ENCODE measurements at regions not wholly inside any gene's neighbourhood (a gene's known extent, or its start where the extent isn't known, plus 50 kb on each side); places are given as distances from the start of the nearest gene placed in this dataset.
"Not testable (repeated sequence)": the region's sequence is repeated elsewhere in the genome, so short reads cannot be mapped to it uniquely, and the experiment has no call there.

- Mint-ChIP-seq H3K27me3 (peaks cover 49% of the 10 kb centered on the region), H3K27ac (peak overlapping the region; percentile 70), H3K4me1 (peaks cover 6% of the 10 kb centered on the region), H3K36me3 (ENCODE audit: low read depth) (peaks cover 5% of the 10 kb centered on the region), H3K4me3 (peak overlapping the region; percentile 86)
- DNase-seq (peak; percentile 28 to 48 (median 29)), ATAC-seq (peak; percentile 86)
- no peaks in the 10 kb centered on the region for H3K9me3 ChIP-seq (ENCODE audit: control insufficient read depth, low read length, poor library complexity, severe bottlenecking)
Measured at GRCh38 chr20:25987073-25987927, 290.6 kb upstream of the ZNF337 start.

DNA sequence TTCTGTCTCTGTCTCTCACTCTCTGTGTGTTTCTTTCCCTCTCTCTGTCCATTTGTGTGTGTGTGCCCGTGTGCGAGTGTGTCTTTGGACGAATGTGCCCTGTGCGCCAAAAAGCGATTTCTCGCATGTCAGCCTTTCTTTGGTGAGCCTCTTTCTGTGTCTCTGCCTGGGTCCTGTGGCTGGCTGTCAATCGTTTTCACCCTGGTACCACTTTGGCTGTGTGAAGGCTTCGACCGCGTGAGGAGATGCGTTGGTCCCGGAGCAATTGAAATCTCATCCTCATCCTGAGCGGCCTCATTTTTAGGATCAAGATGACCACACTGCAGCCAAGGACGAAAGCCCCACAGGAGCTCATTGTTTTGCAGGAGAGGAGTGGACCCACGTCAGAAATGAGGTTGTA is 288.9 kb upstream of the ZNF337 start:
- H3K9me3 ChIP-seq (ENCODE audit: control insufficient read depth, low read length, poor library complexity, severe bottlenecking): no peaks in the 10 kb centered on the region
- Mint-ChIP-seq H3K36me3 (ENCODE audit: low read depth) (peaks cover 2% of the 10 kb centered on the region), H3K4me1 (peaks cover 6% of the 10 kb centered on the region), H3K27ac (no peak overlapping the region), H3K4me3 (peak overlapping the region; percentile 72), H3K27me3 (peaks cover 38% of the 10 kb centered on the region)
- DNase-seq: no peak
- ATAC-seq: no peak

GRCh38 chr20:25984933-25985332 is 288.3 kb upstream of the ZNF337 start:
- no peak for DNase-seq
- Mint-ChIP-seq H3K4me1 (peaks cover 6% of the 10 kb centered on the region), H3K27me3 (peaks cover 37% of the 10 kb centered on the region), H3K4me3 (no peak overlapping the region), H3K36me3 (ENCODE audit: low read depth) (peaks cover 2% of the 10 kb centered on the region), H3K27ac (no peak overlapping the region)
- H3K9me3 ChIP-seq (ENCODE audit: control insufficient read depth, low read length, poor library complexity, severe bottlenecking): no peaks in the 10 kb centered on the region
- no peak for ATAC-seq

DNA sequence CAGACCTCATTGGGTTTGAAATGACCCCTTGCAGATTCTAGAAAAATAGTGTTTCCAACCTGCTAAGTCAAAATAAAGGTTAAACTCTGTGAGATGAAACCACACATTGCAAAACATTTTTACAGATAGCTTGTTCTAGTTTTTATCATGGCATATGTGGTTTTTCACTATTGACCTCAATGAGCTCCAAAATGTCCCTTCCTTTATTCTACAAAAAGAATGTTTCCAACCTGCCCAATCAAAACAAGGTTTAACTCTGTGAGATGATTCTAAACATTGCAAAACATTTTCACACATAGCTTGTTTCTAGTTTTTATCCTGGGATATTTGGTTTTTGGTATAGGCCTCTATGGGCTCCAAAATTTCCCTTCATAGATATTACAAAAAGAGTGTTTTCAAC is 286.0 kb upstream of the ZNF337 start:
- H3K4me1 Mint-ChIP-seq; DNase-seq; ATAC-seq; H3K9me3 ChIP-seq (ENCODE audit: control insufficient read depth, low read length, poor library complexity, severe bottlenecking); H3K27ac Mint-ChIP-seq; H3K36me3 Mint-ChIP-seq (ENCODE audit: low read depth); H3K4me3 Mint-ChIP-seq: not testable (repeated sequence)
- H3K27me3 Mint-ChIP-seq: peaks cover 20% of the 10 kb centered on the region

- not testable (repeated sequence) for DNase-seq; H3K4me3 Mint-ChIP-seq; H3K4me1 Mint-ChIP-seq; H3K9me3 ChIP-seq (ENCODE audit: control insufficient read depth, low read length, poor library complexity, severe bottlenecking); ATAC-seq; H3K27ac Mint-ChIP-seq; H3K36me3 Mint-ChIP-seq (ENCODE audit: low read depth); H3K27me3 Mint-ChIP-seq
Measured at GRCh38 chr20:25978450-25979190, 282.0 kb upstream of the ZNF337 start.

- DNase-seq; H3K27ac Mint-ChIP-seq; ATAC-seq; H3K9me3 ChIP-seq (ENCODE audit: control insufficient read depth, low read length, poor library complexity, severe bottlenecking); H3K36me3 Mint-ChIP-seq (ENCODE audit: low read depth); H3K4me1 Mint-ChIP-seq; H3K4me3 Mint-ChIP-seq; H3K27me3 Mint-ChIP-seq: not testable (repeated sequence)
Measured at GRCh38 chr20:25975816-25976215, 279.2 kb upstream of the ZNF337 start.

GRCh38 chr20:25965203-25965602 is 268.6 kb upstream of the ZNF337 start:
- not testable (repeated sequence) for H3K4me3 Mint-ChIP-seq, ATAC-seq

GRCh38 chr20:25953876-25954275 is 257.2 kb upstream of the ZNF337 start:
- DNase-seq; H3K9me3 ChIP-seq (ENCODE audit: control insufficient read depth, low read length, poor library complexity, severe bottlenecking); H3K4me1 Mint-ChIP-seq; H3K27ac Mint-ChIP-seq; H3K36me3 Mint-ChIP-seq (ENCODE audit: low read depth); ATAC-seq; H3K4me3 Mint-ChIP-seq: not testable (repeated sequence)
- H3K27me3 Mint-ChIP-seq: peaks cover 17% of the 10 kb centered on the region

More at GRCh38 chr20:25965203-25965602, 268.6 kb upstream of the ZNF337 start:
- not testable (repeated sequence) for H3K4me1 Mint-ChIP-seq; H3K36me3 Mint-ChIP-seq (ENCODE audit: low read depth); H3K27ac Mint-ChIP-seq; DNase-seq; H3K9me3 ChIP-seq (ENCODE audit: control insufficient read depth, low read length, poor library complexity, severe bottlenecking); H3K27me3 Mint-ChIP-seq

GRCh38 chr20:25935230-25935629 is 238.6 kb upstream of the ZNF337 start:
- H3K9me3 ChIP-seq (ENCODE audit: control insufficient read depth, low read length, poor library complexity, severe bottlenecking); DNase-seq; H3K36me3 Mint-ChIP-seq (ENCODE audit: low read depth); ATAC-seq; H3K4me1 Mint-ChIP-seq; H3K27ac Mint-ChIP-seq; H3K4me3 Mint-ChIP-seq: not testable (repeated sequence)
- peaks cover 15% of the 10 kb centered on the region for H3K27me3 Mint-ChIP-seq

DNA sequence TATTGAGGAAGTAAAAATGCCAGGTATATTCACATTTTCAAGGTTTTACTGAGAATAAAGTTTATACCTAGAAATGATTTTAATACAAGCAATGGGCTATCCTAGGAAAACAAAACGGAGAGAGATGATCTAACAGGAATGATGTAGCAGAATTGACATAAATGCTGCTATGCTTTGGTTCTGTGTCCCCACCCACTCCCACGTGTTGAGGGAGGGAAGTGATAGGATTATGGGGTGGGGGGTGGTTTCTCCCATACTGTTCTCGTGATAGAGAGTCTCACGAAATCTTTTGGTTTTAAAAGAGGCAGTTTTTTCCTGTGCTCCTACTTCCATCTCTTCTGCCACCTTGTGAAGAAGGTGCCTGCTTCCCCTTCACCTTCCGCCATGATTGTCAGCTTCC is 236.2 kb upstream of the ZNF337 start:
- not testable (repeated sequence) for DNase-seq; ATAC-seq; H3K9me3 ChIP-seq (ENCODE audit: control insufficient read depth, low read length, poor library complexity, severe bottlenecking); H3K27me3 Mint-ChIP-seq; H3K27ac Mint-ChIP-seq; H3K4me3 Mint-ChIP-seq; H3K36me3 Mint-ChIP-seq (ENCODE audit: low read depth); H3K4me1 Mint-ChIP-seq

DNA sequence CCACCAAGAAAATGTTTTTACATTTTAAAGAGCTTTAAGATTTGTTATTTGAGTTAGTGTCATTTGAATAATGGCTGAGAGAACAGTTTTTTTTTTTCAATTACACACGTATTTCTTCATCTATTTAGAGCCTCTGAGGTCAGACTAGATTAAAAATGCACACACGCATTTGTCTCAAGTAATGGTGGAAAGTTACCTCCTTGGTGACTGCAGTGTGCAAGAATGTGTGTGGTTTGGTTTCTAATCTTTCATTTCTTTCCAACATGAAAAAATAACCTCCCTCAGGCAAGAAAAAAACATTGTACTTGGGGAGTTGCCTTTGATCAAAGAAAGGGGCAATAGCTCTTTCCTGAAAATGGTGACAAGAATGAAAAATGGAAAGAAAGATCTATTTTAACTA is 235.5 kb upstream of the ZNF337 start:
- H3K4me3 Mint-ChIP-seq; H3K9me3 ChIP-seq (ENCODE audit: control insufficient read depth, low read length, poor library complexity, severe bottlenecking); DNase-seq; H3K36me3 Mint-ChIP-seq (ENCODE audit: low read depth); ATAC-seq; H3K27me3 Mint-ChIP-seq; H3K27ac Mint-ChIP-seq; H3K4me1 Mint-ChIP-seq: not testable (repeated sequence)

DNA sequence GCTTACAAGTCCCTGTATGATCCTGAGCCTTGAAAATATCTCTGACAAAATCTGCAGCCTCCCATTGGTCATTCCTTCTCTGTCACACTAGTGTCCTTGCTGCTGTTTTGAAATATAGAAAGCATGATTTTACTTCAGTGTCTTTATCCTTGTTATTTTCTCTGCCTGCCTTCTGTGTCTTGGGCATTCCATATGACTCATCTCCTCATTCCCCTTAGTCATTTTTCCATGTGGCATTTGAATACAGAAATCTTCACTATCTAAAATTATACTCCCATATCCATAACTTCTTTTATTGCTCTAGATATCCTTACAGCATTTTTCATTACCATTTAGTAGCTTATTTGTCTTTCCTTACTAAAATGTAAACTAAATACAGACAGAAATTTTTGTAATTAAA is 205.7 kb upstream of the ZNF337 start:
- DNase-seq; H3K4me3 Mint-ChIP-seq; H3K36me3 Mint-ChIP-seq (ENCODE audit: low read depth): not testable (repeated sequence)

DNA sequence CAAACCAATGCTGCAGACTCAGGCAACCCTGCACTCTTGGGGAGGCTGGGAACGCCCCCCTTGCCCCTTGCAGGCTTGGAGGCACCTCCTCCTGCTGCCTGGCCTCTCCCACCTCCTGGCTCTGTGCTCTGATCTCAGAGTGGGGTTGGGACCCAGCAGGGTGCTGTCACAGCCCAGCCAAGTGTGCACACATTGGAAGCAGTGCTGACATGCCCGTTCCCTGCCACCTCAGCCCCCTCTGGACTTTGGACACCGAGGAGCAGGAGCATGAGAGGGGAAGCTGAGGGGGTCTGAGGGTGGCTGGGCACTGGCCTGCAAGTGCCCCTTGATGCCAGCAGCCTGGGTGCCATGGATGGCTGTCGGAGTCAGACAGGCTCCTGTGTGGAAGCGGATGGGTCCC is 202.0 kb upstream of the ZNF337 start:
- not testable (repeated sequence) for H3K9me3 ChIP-seq (ENCODE audit: control insufficient read depth, low read length, poor library complexity, severe bottlenecking); H3K27me3 Mint-ChIP-seq; DNase-seq; ATAC-seq; H3K4me1 Mint-ChIP-seq; H3K36me3 Mint-ChIP-seq (ENCODE audit: low read depth); H3K27ac Mint-ChIP-seq; H3K4me3 Mint-ChIP-seq

More for the DNA sequence above, 205.7 kb upstream of the ZNF337 start:
- not testable (repeated sequence) for H3K9me3 ChIP-seq (ENCODE audit: control insufficient read depth, low read length, poor library complexity, severe bottlenecking); H3K4me1 Mint-ChIP-seq; H3K27ac Mint-ChIP-seq; ATAC-seq; H3K27me3 Mint-ChIP-seq

Measured in T-helper 17 cell (primary cell).